ENCODE measurements at regions not wholly inside any gene's neighbourhood (a gene's known extent, or its start where the extent isn't known, plus 50 kb on each side); places are given as distances from the start of the nearest gene placed in this dataset.

GRCh38 chr9:684054-684890 lies 157.2 kb upstream of the DMRT1 start:
- Histone ChIP-seq H3K4me3 (ENCODE audit: insufficient read depth, low read depth, low read length, poor library complexity, severe bottlenecking) (no peak overlapping the region), H3K27me3 (replicated peaks; ENCODE audit: control insufficient read depth, insufficient read depth, low read length, poor library complexity, severe bottlenecking) (no peaks in the 10 kb centered on the region), H3K27ac (ENCODE audit: insufficient read depth, low read length, poor library complexity, severe bottlenecking) (no peak overlapping the region), H3K4me1 (ENCODE audit: control insufficient read depth, insufficient read depth, low read length, poor library complexity, severe bottlenecking) (no peaks in the 10 kb centered on the region), H3K9me3 (ENCODE audit: control insufficient read depth, low read length) (no peaks in the 10 kb centered on the region), H3K36me3 (ENCODE audit: control insufficient read depth, insufficient read depth, low read length) (no peaks in the 10 kb centered on the region)
- no peak for DNase-seq

GRCh38 chr9:684941-685340 lies 156.6 kb upstream of the DMRT1 start:
- no peak overlapping the region for H3K27ac ChIP-seq (ENCODE audit: insufficient read depth, low read length, poor library complexity, severe bottlenecking)
- H3K4me3 ChIP-seq (ENCODE audit: insufficient read depth, low read depth, low read length, poor library complexity, severe bottlenecking), result no peak overlapping the region

GRCh38 chr9:686321-686813 lies 155.1 kb upstream of the DMRT1 start:
- no peak for DNase-seq
- Histone ChIP-seq H3K27me3 (replicated peaks; ENCODE audit: control insufficient read depth, insufficient read depth, low read length, poor library complexity, severe bottlenecking) (no peaks in the 10 kb centered on the region), H3K36me3 (ENCODE audit: control insufficient read depth, insufficient read depth, low read length) (no peaks in the 10 kb centered on the region), H3K27ac (ENCODE audit: insufficient read depth, low read length, poor library complexity, severe bottlenecking) (no peak overlapping the region), H3K4me3 (ENCODE audit: insufficient read depth, low read depth, low read length, poor library complexity, severe bottlenecking) (no peak overlapping the region), H3K9me3 (ENCODE audit: control insufficient read depth, low read length) (no peaks in the 10 kb centered on the region), H3K4me1 (ENCODE audit: control insufficient read depth, insufficient read depth, low read length, poor library complexity, severe bottlenecking) (no peaks in the 10 kb centered on the region)

More at GRCh38 chr9:684941-685340, 156.6 kb upstream of the DMRT1 start:
- Histone ChIP-seq H3K36me3 (ENCODE audit: control insufficient read depth, insufficient read depth, low read length) (no peaks in the 10 kb centered on the region), H3K27me3 (replicated peaks; ENCODE audit: control insufficient read depth, insufficient read depth, low read length, poor library complexity, severe bottlenecking) (no peaks in the 10 kb centered on the region), H3K4me1 (ENCODE audit: control insufficient read depth, insufficient read depth, low read length, poor library complexity, severe bottlenecking) (no peaks in the 10 kb centered on the region), H3K9me3 (ENCODE audit: control insufficient read depth, low read length) (no peaks in the 10 kb centered on the region)
- DNase-seq, result no peak

GRCh38 chr9:687034-687785 lies 154.3 kb upstream of the DMRT1 start:
- no peak overlapping the region for H3K27ac ChIP-seq (ENCODE audit: insufficient read depth, low read length, poor library complexity, severe bottlenecking)
- no peak overlapping the region for H3K4me3 ChIP-seq (ENCODE audit: insufficient read depth, low read depth, low read length, poor library complexity, severe bottlenecking)
- no peaks in the 10 kb centered on the region for H3K27me3 ChIP-seq (replicated peaks; ENCODE audit: control insufficient read depth, insufficient read depth, low read length, poor library complexity, severe bottlenecking)
- no peaks in the 10 kb centered on the region for H3K4me1 ChIP-seq (ENCODE audit: control insufficient read depth, insufficient read depth, low read length, poor library complexity, severe bottlenecking)
- no peaks in the 10 kb centered on the region for H3K9me3 ChIP-seq (ENCODE audit: control insufficient read depth, low read length)
- no peaks in the 10 kb centered on the region for H3K36me3 ChIP-seq (ENCODE audit: control insufficient read depth, insufficient read depth, low read length)
- no peak for DNase-seq

GRCh38 chr9:687994-688393 lies 153.5 kb upstream of the DMRT1 start:
- Histone ChIP-seq H3K36me3 (ENCODE audit: control insufficient read depth, insufficient read depth, low read length) (no peaks in the 10 kb centered on the region), H3K4me3 (ENCODE audit: insufficient read depth, low read depth, low read length, poor library complexity, severe bottlenecking) (no peak overlapping the region), H3K27ac (ENCODE audit: insufficient read depth, low read length, poor library complexity, severe bottlenecking) (no peak overlapping the region), H3K4me1 (ENCODE audit: control insufficient read depth, insufficient read depth, low read length, poor library complexity, severe bottlenecking) (no peaks in the 10 kb centered on the region), H3K9me3 (ENCODE audit: control insufficient read depth, low read length) (no peaks in the 10 kb centered on the region), H3K27me3 (replicated peaks; ENCODE audit: control insufficient read depth, insufficient read depth, low read length, poor library complexity, severe bottlenecking) (no peaks in the 10 kb centered on the region)
- no peak for DNase-seq

- Histone ChIP-seq H3K4me1 (ENCODE audit: control insufficient read depth, insufficient read depth, low read length, poor library complexity, severe bottlenecking) (no peaks in the 10 kb centered on the region), H3K9me3 (ENCODE audit: control insufficient read depth, low read length) (no peaks in the 10 kb centered on the region), H3K27me3 (replicated peaks; ENCODE audit: control insufficient read depth, insufficient read depth, low read length, poor library complexity, severe bottlenecking) (no peaks in the 10 kb centered on the region), H3K4me3 (ENCODE audit: insufficient read depth, low read depth, low read length, poor library complexity, severe bottlenecking) (no peak overlapping the region), H3K27ac (ENCODE audit: insufficient read depth, low read length, poor library complexity, severe bottlenecking) (no peak overlapping the region), H3K36me3 (ENCODE audit: control insufficient read depth, insufficient read depth, low read length) (no peaks in the 10 kb centered on the region)
- no peak for DNase-seq
These were observed 150.9 kb upstream of the DMRT1 start for GRCh38 chr9:690517-691111.

- H3K4me1 ChIP-seq (ENCODE audit: control insufficient read depth, insufficient read depth, low read length, poor library complexity, severe bottlenecking), result no peaks in the 10 kb centered on the region
- no peak for DNase-seq
- no peak overlapping the region for H3K4me3 ChIP-seq (ENCODE audit: insufficient read depth, low read depth, low read length, poor library complexity, severe bottlenecking)
- H3K27ac ChIP-seq (ENCODE audit: insufficient read depth, low read length, poor library complexity, severe bottlenecking), result no peak overlapping the region
- no peaks in the 10 kb centered on the region for H3K9me3 ChIP-seq (ENCODE audit: control insufficient read depth, low read length)
- H3K36me3 ChIP-seq (ENCODE audit: control insufficient read depth, insufficient read depth, low read length), result no peaks in the 10 kb centered on the region
- no peaks in the 10 kb centered on the region for H3K27me3 ChIP-seq (replicated peaks; ENCODE audit: control insufficient read depth, insufficient read depth, low read length, poor library complexity, severe bottlenecking)
These were observed 149.6 kb upstream of the DMRT1 start for GRCh38 chr9:691825-692400.

GRCh38 chr9:692636-693129 lies 148.8 kb upstream of the DMRT1 start:
- H3K9me3 ChIP-seq (ENCODE audit: control insufficient read depth, low read length), result no peaks in the 10 kb centered on the region
- no peaks in the 10 kb centered on the region for H3K27me3 ChIP-seq (replicated peaks; ENCODE audit: control insufficient read depth, insufficient read depth, low read length, poor library complexity, severe bottlenecking)
- H3K4me1 ChIP-seq (ENCODE audit: control insufficient read depth, insufficient read depth, low read length, poor library complexity, severe bottlenecking), result no peaks in the 10 kb centered on the region
- no peak overlapping the region for H3K4me3 ChIP-seq (ENCODE audit: insufficient read depth, low read depth, low read length, poor library complexity, severe bottlenecking)
- no peak for DNase-seq
- no peaks in the 10 kb centered on the region for H3K36me3 ChIP-seq (ENCODE audit: control insufficient read depth, insufficient read depth, low read length)
- H3K27ac ChIP-seq (ENCODE audit: insufficient read depth, low read length, poor library complexity, severe bottlenecking), result no peak overlapping the region

GRCh38 chr9:693201-694091 lies 148.1 kb upstream of the DMRT1 start:
- no peaks in the 10 kb centered on the region for H3K4me1 ChIP-seq (ENCODE audit: control insufficient read depth, insufficient read depth, low read length, poor library complexity, severe bottlenecking)
- no peaks in the 10 kb centered on the region for H3K36me3 ChIP-seq (ENCODE audit: control insufficient read depth, insufficient read depth, low read length)
- H3K9me3 ChIP-seq (ENCODE audit: control insufficient read depth, low read length), result no peaks in the 10 kb centered on the region
- no peak overlapping the region for H3K27ac ChIP-seq (ENCODE audit: insufficient read depth, low read length, poor library complexity, severe bottlenecking)
- H3K4me3 ChIP-seq (ENCODE audit: insufficient read depth, low read depth, low read length, poor library complexity, severe bottlenecking), result no peak overlapping the region
- no peaks in the 10 kb centered on the region for H3K27me3 ChIP-seq (replicated peaks; ENCODE audit: control insufficient read depth, insufficient read depth, low read length, poor library complexity, severe bottlenecking)
- no peak for DNase-seq
